GM12864 (cell line): ENCODE measurements at regions not wholly inside any gene's neighbourhood (a gene's known extent, or its start where the extent isn't known, plus 50 kb on each side); places are given as distances from the start of the nearest gene placed in this dataset.

ENCODE experiments used
- DNase-seq: peaks from one replicate; pipeline ENCODE4 v3.0.0-alpha.2; 2011; ENCODE audit warnings: low read depth
- H3K4me3 ChIP-seq: 2 replicates; pipeline ENCODE4 v1.5.1; 2011; ENCODE audit warnings: mild to moderate bottlenecking, low read depth, low read length, control low read depth
- CTCF ChIP-seq: IDR thresholded peaks from 2 replicates; pipeline ENCODE4 v1.5.1; 2011; ENCODE audit warnings: low read depth, mild to moderate bottlenecking, moderate library complexity, low read length, control low read depth, inconsistent platforms; ENCODE audit errors: missing control alignments

GRCh38 chr6:134453792-134454510, 136.0 kb upstream of the SGK1 start:
- no peak for DNase-seq
- H3K4me3 ChIP-seq, result no peak overlapping the region
- no peak for TF ChIP-seq CTCF

GRCh38 chr6:134452906-134453305, 135.0 kb upstream of the SGK1 start:
- no peak for DNase-seq

GRCh38 chr6:134451529-134451928, 133.6 kb upstream of the SGK1 start:
- peak; percentile 37 for TF ChIP-seq CTCF
- no peak overlapping the region for H3K4me3 ChIP-seq
- no peak for DNase-seq

More at GRCh38 chr6:134452906-134453305, 135.0 kb upstream of the SGK1 start:
- no peak for TF ChIP-seq CTCF
- H3K4me3 ChIP-seq, result no peak overlapping the region

- no peak overlapping the region for H3K4me3 ChIP-seq
- no peak for TF ChIP-seq CTCF
- DNase-seq, result no peak
Observed at GRCh38 chr6:134449781-134450180, 131.9 kb upstream of the SGK1 start.

GRCh38 chr6:134449004-134449403, 131.1 kb upstream of the SGK1 start:
- DNase-seq, result no peak
- H3K4me3 ChIP-seq, result no peak overlapping the region
- TF ChIP-seq CTCF, result no peak

- no peak overlapping the region for H3K4me3 ChIP-seq
- TF ChIP-seq CTCF, result no peak
- no peak for DNase-seq
Observed at GRCh38 chr6:134447883-134448387, 130.0 kb upstream of the SGK1 start.

- no peak for TF ChIP-seq CTCF
- H3K4me3 ChIP-seq, result no peak overlapping the region
- no peak for DNase-seq
Observed at GRCh38 chr6:134447423-134447822, 129.5 kb upstream of the SGK1 start.
